ENCODE measurements at regions not wholly inside any gene's neighbourhood (a gene's known extent, or its start where the extent isn't known, plus 50 kb on each side); places are given as distances from the start of the nearest gene placed in this dataset.

- TF ChIP-seq, protein P1, sequence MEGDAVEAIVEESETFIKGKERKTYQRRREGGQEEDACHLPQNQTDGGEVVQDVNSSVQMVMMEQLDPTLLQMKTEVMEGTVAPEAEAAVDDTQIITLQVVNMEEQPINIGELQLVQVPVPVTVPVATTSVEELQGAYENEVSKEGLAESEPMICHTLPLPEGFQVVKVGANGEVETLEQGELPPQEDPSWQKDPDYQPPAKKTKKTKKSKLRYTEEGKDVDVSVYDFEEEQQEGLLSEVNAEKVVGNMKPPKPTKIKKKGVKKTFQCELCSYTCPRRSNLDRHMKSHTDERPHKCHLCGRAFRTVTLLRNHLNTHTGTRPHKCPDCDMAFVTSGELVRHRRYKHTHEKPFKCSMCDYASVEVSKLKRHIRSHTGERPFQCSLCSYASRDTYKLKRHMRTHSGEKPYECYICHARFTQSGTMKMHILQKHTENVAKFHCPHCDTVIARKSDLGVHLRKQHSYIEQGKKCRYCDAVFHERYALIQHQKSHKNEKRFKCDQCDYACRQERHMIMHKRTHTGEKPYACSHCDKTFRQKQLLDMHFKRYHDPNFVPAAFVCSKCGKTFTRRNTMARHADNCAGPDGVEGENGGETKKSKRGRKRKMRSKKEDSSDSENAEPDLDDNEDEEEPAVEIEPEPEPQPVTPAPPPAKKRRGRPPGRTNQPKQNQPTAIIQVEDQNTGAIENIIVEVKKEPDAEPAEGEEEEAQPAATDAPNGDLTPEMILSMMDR (IDR thresholded peaks at IDR 0.05; ENCODE audit: unreplicated experiment): no peak
- Mint-ChIP-seq H3K4me1 (no peaks in the 10 kb centered on the region), H3K36me3 (no peaks in the 10 kb centered on the region), H3K4me3 (no peak overlapping the region), H3K27me3 (ENCODE audit: low read depth) (peaks cover 87% of the 10 kb centered on the region), H3K27ac (no peak overlapping the region), H3K9me3 (no peaks in the 10 kb centered on the region)
- no peak for DNase-seq (ENCODE audit: low spot score in 2 of 2, unreplicated experiment in 2 of 2)
Measured at GRCh38 chr17:79361221-79361734, 249.6 kb downstream of the RBFOX3 start.

DNA sequence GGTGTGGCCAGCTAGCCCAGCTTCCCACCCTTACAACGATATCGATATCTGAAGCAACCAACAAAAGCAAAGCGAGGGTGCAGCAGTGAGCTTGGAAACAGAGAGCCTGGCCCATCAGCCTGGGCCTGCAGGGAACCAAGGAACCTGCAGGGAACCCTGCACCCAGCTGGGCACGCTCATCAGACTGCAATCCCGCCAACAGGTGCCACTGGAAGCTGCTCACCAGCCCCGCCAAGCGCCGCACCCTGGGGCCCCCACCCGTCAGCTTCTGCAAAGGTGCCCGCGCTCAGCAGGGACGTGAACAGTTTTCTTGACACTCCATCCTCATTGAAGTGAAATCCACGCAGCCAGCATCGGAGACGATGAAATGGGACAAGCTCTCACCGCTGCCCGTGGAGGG, 250.7 kb downstream of the RBFOX3 start:
- DNase-seq (ENCODE audit: low spot score in 2 of 2, unreplicated experiment in 2 of 2): no peak
- Mint-ChIP-seq H3K4me3 (no peak overlapping the region), H3K4me1 (no peaks in the 10 kb centered on the region), H3K27me3 (ENCODE audit: low read depth) (peaks cover 86% of the 10 kb centered on the region), H3K27ac (no peak overlapping the region), H3K36me3 (no peaks in the 10 kb centered on the region), H3K9me3 (no peaks in the 10 kb centered on the region)
- TF ChIP-seq, protein P1 (IDR thresholded peaks at IDR 0.05; ENCODE audit: unreplicated experiment): no peak

- Mint-ChIP-seq H3K36me3 (no peaks in the 10 kb centered on the region), H3K27me3 (ENCODE audit: low read depth) (peaks cover 84% of the 10 kb centered on the region), H3K9me3 (no peaks in the 10 kb centered on the region), H3K4me3 (no peak overlapping the region), H3K4me1 (no peaks in the 10 kb centered on the region), H3K27ac (no peak overlapping the region)
- TF ChIP-seq, protein P1 (IDR thresholded peaks at IDR 0.05; ENCODE audit: unreplicated experiment): no peak
- DNase-seq (ENCODE audit: low spot score in 2 of 2, unreplicated experiment in 2 of 2): no peak
Measured at GRCh38 chr17:79356839-79357447, 253.9 kb downstream of the RBFOX3 start.

DNA sequence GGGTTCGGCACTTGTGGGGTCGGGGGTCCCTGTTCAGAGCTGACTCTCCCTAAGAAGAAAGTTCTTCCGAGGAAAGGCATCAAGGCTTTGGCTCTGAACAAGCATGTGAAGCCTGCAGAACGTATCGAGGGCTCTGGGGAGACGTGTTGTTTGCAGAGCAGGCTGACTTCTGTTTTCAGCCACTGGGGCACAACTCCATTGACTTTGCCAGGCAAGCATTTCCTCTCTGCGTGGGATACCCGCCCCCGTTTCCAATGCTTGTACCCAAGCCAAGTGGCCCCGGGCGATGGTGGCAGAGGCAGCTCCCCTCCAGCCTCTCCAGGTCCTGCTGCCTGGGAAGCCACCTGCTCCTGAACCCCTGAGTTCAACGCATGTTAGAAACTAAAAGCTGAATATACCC, 255.7 kb downstream of the RBFOX3 start:
- Mint-ChIP-seq H3K4me1 (no peaks in the 10 kb centered on the region), H3K27me3 (ENCODE audit: low read depth) (peaks cover 84% of the 10 kb centered on the region), H3K9me3 (no peaks in the 10 kb centered on the region), H3K27ac (no peak overlapping the region), H3K36me3 (no peaks in the 10 kb centered on the region), H3K4me3 (no peak overlapping the region)
- no peak for DNase-seq (ENCODE audit: low spot score in 2 of 2, unreplicated experiment in 2 of 2)
- TF ChIP-seq, protein P1 (IDR thresholded peaks at IDR 0.05; ENCODE audit: unreplicated experiment): no peak

DNA sequence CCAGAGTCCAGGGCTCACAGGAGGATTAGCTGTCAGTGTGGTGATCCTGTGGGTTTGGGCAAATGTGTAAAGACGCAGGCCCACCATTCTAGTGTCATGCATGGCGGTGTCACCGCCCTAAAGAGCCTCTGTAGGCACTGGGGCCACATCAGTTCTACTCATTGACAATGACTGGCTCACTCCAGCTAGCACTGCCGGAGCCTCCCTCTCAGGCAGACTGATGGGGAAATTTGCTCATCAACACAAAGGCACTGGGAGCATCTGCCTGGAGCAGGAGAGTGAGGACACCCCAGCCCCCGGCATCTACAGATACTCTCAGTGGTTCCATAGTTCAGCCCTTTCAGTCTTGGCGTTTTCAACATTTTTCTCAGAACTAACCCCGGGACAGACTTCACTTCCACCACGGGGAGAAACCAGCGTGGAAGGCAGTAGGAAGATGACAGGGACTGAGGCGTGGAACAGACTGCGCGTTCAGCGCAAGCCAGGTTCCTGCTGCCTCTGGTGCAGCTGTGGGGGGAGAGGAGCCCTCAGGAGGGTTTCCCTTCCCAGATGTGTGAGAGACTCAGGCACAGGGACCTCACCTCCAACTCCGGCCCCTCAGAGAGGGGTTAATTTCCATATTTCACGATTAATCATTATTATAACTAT, 256.6 kb downstream of the RBFOX3 start:
- no peak for DNase-seq (ENCODE audit: low spot score in 2 of 2, unreplicated experiment in 2 of 2)
- H3K36me3 Mint-ChIP-seq: no peaks in the 10 kb centered on the region
- no peaks in the 10 kb centered on the region for H3K4me1 Mint-ChIP-seq
- H3K9me3 Mint-ChIP-seq: no peaks in the 10 kb centered on the region
- H3K4me3 Mint-ChIP-seq: no peak overlapping the region
- no peak overlapping the region for H3K27ac Mint-ChIP-seq
- H3K27me3 Mint-ChIP-seq (ENCODE audit: low read depth): peaks cover 84% of the 10 kb centered on the region
- TF ChIP-seq, protein P1 (IDR thresholded peaks at IDR 0.05; ENCODE audit: unreplicated experiment): no peak
